H9 (cell line): ENCODE measurements at regions not wholly inside any gene's neighbourhood (a gene's known extent, or its start where the extent isn't known, plus 50 kb on each side); places are given as distances from the start of the nearest gene placed in this dataset.

ENCODE experiments used
- DNase-seq: peaks from one replicate; pipeline ENCODE4 v3.0.0-alpha.2; 2017
- H2AFZ ChIP-seq: one replicate; pipeline ENCODE4 v1.6.1; 2013; ENCODE audit warnings: mild to moderate bottlenecking, low read length, control low read depth, moderate library complexity
- H2AK5ac ChIP-seq: 2 replicates; pipeline ENCODE4 v1.6.1; 2013; ENCODE audit warnings: low read length, control low read depth, mixed read lengths; ENCODE audit not compliant: insufficient read length
- H2BK120ac ChIP-seq: one replicate; pipeline ENCODE4 v1.6.1; 2013; ENCODE audit warnings: low read depth, mild to moderate bottlenecking, low read length, control low read depth, inconsistent platforms; ENCODE audit not compliant: poor library complexity, severe bottlenecking
- H2BK12ac ChIP-seq: 2 replicates; pipeline ENCODE4 v1.6.1; 2013; ENCODE audit warnings: low read length, control low read depth, mixed read lengths, low read depth; ENCODE audit not compliant: insufficient read length
- H2BK15ac ChIP-seq: 2 replicates; pipeline ENCODE4 v1.6.1; 2013; ENCODE audit warnings: low read depth, low read length, control low read depth
- H2BK20ac ChIP-seq: one replicate; pipeline ENCODE4 v1.6.1; 2013; ENCODE audit warnings: low read depth, mild to moderate bottlenecking, low read length, control low read depth, inconsistent platforms; ENCODE audit not compliant: poor library complexity, severe bottlenecking
- H2BK5ac ChIP-seq: 2 replicates; pipeline ENCODE4 v1.6.1; 2013; ENCODE audit warnings: low read length, control low read depth, mixed read lengths; ENCODE audit not compliant: insufficient read length
- H3K14ac ChIP-seq: 2 replicates; pipeline ENCODE4 v1.6.1; 2013; ENCODE audit warnings: low read length, control low read depth; ENCODE audit not compliant: insufficient read depth
- H3K18ac ChIP-seq: 2 replicates; pipeline ENCODE4 v1.6.1; 2013; ENCODE audit warnings: low read depth, mild to moderate bottlenecking, mixed read lengths, low read length, control low read depth; ENCODE audit not compliant: insufficient read length
- H3K23ac ChIP-seq: 2 replicates; pipeline ENCODE4 v1.6.1; 2013; ENCODE audit warnings: low read length, control low read depth, mixed read lengths, low read depth; ENCODE audit not compliant: insufficient read length
- H3K23me2 ChIP-seq: 2 replicates; pipeline ENCODE4 v1.6.1; 2013; ENCODE audit warnings: low read depth, mild to moderate bottlenecking, mixed read lengths, low read length, control low read depth; ENCODE audit not compliant: insufficient read length, poor library complexity, severe bottlenecking
- H3K27ac ChIP-seq: 2 replicates; pipeline ENCODE4 v1.5.1; 2013; ENCODE audit warnings: low read length, control low read depth, mixed read lengths, low read depth; ENCODE audit not compliant: insufficient read length
- H3K27me3 ChIP-seq: 2 replicates; pipeline ENCODE4 v1.6.1; 2013; ENCODE audit warnings: low read length, control low read depth, inconsistent platforms; ENCODE audit not compliant: insufficient read depth
- H3K4ac ChIP-seq: 2 replicates; pipeline ENCODE4 v1.6.1; 2013; ENCODE audit warnings: low read depth, mild to moderate bottlenecking, control low read depth, inconsistent platforms, low read length, moderate library complexity
- H3K4me1 ChIP-seq: 2 replicates; pipeline ENCODE4 v1.6.1; 2013; ENCODE audit warnings: low read length, control low read depth, inconsistent platforms; ENCODE audit not compliant: insufficient read depth
- H3K4me2 ChIP-seq: 2 replicates; pipeline ENCODE4 v1.6.1; 2013; ENCODE audit warnings: low read length, control low read depth, mixed read lengths; ENCODE audit not compliant: insufficient read length, insufficient read depth
- H3K56ac ChIP-seq: 2 replicates; pipeline ENCODE4 v1.6.1; 2013; ENCODE audit warnings: low read depth, mild to moderate bottlenecking, mixed read lengths, low read length, control low read depth; ENCODE audit not compliant: insufficient read length
- H3K79me1 ChIP-seq: 2 replicates; pipeline ENCODE4 v1.6.1; 2013; ENCODE audit warnings: low read depth, mild to moderate bottlenecking, moderate library complexity, low read length, control low read depth, inconsistent platforms; ENCODE audit not compliant: insufficient read depth, poor library complexity, severe bottlenecking
- H3K79me2 ChIP-seq: 2 replicates; pipeline ENCODE4 v1.6.1; 2013; ENCODE audit warnings: low read length, control low read depth, inconsistent platforms; ENCODE audit not compliant: insufficient read depth
- H3K9ac ChIP-seq: 2 replicates; pipeline ENCODE4 v1.6.1; 2013; ENCODE audit warnings: low read length, control low read depth, mixed read lengths; ENCODE audit not compliant: insufficient read length; ENCODE audit errors: extremely low read depth
- H3K9me3 ChIP-seq: one replicate; pipeline ENCODE4 v1.6.1; 2013; ENCODE audit warnings: low read depth, low read length, inconsistent platforms; ENCODE audit not compliant: control insufficient read depth
- H3T11ph ChIP-seq: one replicate; pipeline ENCODE4 v1.6.1; 2013; ENCODE audit warnings: mild to moderate bottlenecking, low read length, control low read depth, inconsistent platforms
- H4K20me1 ChIP-seq: one replicate; pipeline ENCODE4 v1.6.1; 2013; ENCODE audit not compliant: control insufficient read depth, insufficient read length, insufficient read depth
- H4K5ac ChIP-seq: 2 replicates; pipeline ENCODE4 v1.6.1; 2013; ENCODE audit warnings: low read depth, mild to moderate bottlenecking, mixed read lengths, low read length, control low read depth; ENCODE audit not compliant: insufficient read length
- H4K8ac ChIP-seq: replicated peaks from 2 replicates; pipeline ENCODE4 v1.6.1; 2013; ENCODE audit warnings: low read length, control low read depth, mixed read lengths, low read depth; ENCODE audit not compliant: insufficient read length
- H4K91ac ChIP-seq: 2 replicates; pipeline ENCODE4 v1.6.1; 2013; ENCODE audit warnings: low read depth, mild to moderate bottlenecking, moderate library complexity, mixed read lengths, low read length, control low read depth; ENCODE audit not compliant: insufficient read length
- H3K27ac Mint-ChIP-seq, 3 experiments: 2 replicates in 2 of 3; 3 replicates in 1 of 3; pipeline ENCODE4 v1.8.0; 2020 to 2021; ENCODE audit warnings: mixed read lengths in 3 of 3, mild to moderate bottlenecking in 1 of 3, moderate library complexity in 1 of 3
- H3K27me3 Mint-ChIP-seq: 2 replicates; pipeline ENCODE4 v1.8.0; 2021; ENCODE audit warnings: low read depth, mild to moderate bottlenecking, moderate library complexity, mixed read lengths
- H3K36me3 Mint-ChIP-seq, 3 experiments: 2 replicates in 2 of 3; 3 replicates in 1 of 3; pipeline ENCODE4 v1.8.0; 2020 to 2021; ENCODE audit warnings: low read depth in 3 of 3, mixed read lengths in 3 of 3; ENCODE audit not compliant: insufficient read depth in 1 of 3
- H3K4me1 Mint-ChIP-seq, 2 experiments: 2 replicates each; pipeline ENCODE4 v1.8.0; 2020; ENCODE audit warnings: mixed read lengths in 2 of 2
- H3K4me3 Mint-ChIP-seq, 2 experiments: 2 replicates in 1 of 2; 3 replicates in 1 of 2; pipeline ENCODE4 v1.8.0; 2020 to 2021; ENCODE audit warnings: mild to moderate bottlenecking in 2 of 2, mixed read lengths in 2 of 2, moderate library complexity in 1 of 2
- H3K9me3 Mint-ChIP-seq, 2 experiments: 2 replicates in 1 of 2; 3 replicates in 1 of 2; pipeline ENCODE4 v1.8.0; 2020; ENCODE audit warnings: mild to moderate bottlenecking in 2 of 2, mixed read lengths in 2 of 2, moderate library complexity in 1 of 2
- WGBS: extraction: QIAGEN DNeasy Blood & Tissue Kit; methylation state at CpG from one replicate; pipeline ENCODE4 v1.1.7; 2013; ENCODE audit warnings: missing lambda C conversion rate, low lambda C conversion rate, mixed read lengths; ENCODE audit not compliant: insufficient read length; ENCODE audit errors: extremely low coverage; 5-methylcytosine and 5-hydroxymethylcytosine counted together
- TF ChIP-seq, protein P1 (sequence below): fragments of 200-600 bp; sonication (generic); conservative IDR thresholded peaks from 3 replicates; pipeline ENCODE4 v1.8.0; 2021; ENCODE audit warnings: antibody characterized with exemption, mild to moderate bottlenecking

DNA sequence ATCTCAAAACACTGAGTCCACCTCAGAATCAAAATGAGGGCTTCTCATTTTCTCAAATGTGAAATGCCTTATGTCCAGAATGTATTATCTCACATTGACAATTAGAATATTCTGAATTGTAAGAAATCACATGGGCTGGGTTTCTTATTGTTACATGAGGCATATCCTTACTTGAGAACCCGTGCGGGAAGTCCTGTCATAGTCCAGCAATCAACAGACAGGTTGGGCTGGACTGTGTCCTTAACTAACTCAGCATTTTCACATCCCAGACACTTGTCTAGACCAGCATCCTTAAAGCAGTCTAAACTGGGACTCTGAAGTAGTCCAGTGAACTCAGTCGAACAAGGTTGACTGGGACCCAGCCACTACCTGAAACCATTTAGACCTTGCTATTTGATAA, 267.6 kb downstream of the CETN3 start:
- Histone ChIP-seq H3K79me2 (no peaks in the 10 kb centered on the region), H2BK20ac (no peak overlapping the region), H4K20me1 (no peaks in the 10 kb centered on the region), H3K56ac (no peak overlapping the region), H2BK5ac (no peak overlapping the region), H3K27ac (no peak overlapping the region), H3K4me2 (no peak overlapping the region), H3K23me2 (no peaks in the 10 kb centered on the region), H3K23ac (no peak overlapping the region), H4K5ac (no peak overlapping the region), H3K27me3 (no peaks in the 10 kb centered on the region), H2BK120ac (no peak overlapping the region), H3K9me3 (no peaks in the 10 kb centered on the region), H4K8ac (no peak overlapping the region), H2BK12ac (no peak overlapping the region), H3K4me1 (no peaks in the 10 kb centered on the region), H2AFZ (no peak overlapping the region), H3K4ac (no peak overlapping the region), H3K14ac (no peak overlapping the region), H3T11ph (no peak overlapping the region), H2BK15ac (no peak overlapping the region), H2AK5ac (no peak overlapping the region), H3K79me1 (no peaks in the 10 kb centered on the region), H3K18ac (no peak overlapping the region), H4K91ac (no peak overlapping the region), H3K9ac (no peak overlapping the region)
- no peak for DNase-seq
- Mint-ChIP-seq H3K4me1 (peaks cover 0 to 16% of the 10 kb centered on the region in 2 experiments; a peak in 2 of 4 replicates), H3K27ac (no peak overlapping the region), H3K4me3 (no peak overlapping the region), H3K27me3 (no peaks in the 10 kb centered on the region), H3K36me3 (peaks cover 3 to 10% (median 8%) of the 10 kb centered on the region in 3 experiments; a peak in 6 of 7 replicates), H3K9me3 (peaks cover 4 to 8% of the 10 kb centered on the region in 2 experiments; a peak in 4 of 5 replicates)
- no CpG with 5 or more reads among the region's 3 CpGs for WGBS
- TF ChIP-seq, protein P1, sequence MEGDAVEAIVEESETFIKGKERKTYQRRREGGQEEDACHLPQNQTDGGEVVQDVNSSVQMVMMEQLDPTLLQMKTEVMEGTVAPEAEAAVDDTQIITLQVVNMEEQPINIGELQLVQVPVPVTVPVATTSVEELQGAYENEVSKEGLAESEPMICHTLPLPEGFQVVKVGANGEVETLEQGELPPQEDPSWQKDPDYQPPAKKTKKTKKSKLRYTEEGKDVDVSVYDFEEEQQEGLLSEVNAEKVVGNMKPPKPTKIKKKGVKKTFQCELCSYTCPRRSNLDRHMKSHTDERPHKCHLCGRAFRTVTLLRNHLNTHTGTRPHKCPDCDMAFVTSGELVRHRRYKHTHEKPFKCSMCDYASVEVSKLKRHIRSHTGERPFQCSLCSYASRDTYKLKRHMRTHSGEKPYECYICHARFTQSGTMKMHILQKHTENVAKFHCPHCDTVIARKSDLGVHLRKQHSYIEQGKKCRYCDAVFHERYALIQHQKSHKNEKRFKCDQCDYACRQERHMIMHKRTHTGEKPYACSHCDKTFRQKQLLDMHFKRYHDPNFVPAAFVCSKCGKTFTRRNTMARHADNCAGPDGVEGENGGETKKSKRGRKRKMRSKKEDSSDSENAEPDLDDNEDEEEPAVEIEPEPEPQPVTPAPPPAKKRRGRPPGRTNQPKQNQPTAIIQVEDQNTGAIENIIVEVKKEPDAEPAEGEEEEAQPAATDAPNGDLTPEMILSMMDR, result no peak
